ENCODE measurements at regions not wholly inside any gene's neighbourhood (a gene's known extent, or its start where the extent isn't known, plus 50 kb on each side); places are given as distances from the start of the nearest gene placed in this dataset.
"Not testable (repeated sequence)": the region's sequence is repeated elsewhere in the genome, so short reads cannot be mapped to it uniquely, and the experiment has no call there.

DNA sequence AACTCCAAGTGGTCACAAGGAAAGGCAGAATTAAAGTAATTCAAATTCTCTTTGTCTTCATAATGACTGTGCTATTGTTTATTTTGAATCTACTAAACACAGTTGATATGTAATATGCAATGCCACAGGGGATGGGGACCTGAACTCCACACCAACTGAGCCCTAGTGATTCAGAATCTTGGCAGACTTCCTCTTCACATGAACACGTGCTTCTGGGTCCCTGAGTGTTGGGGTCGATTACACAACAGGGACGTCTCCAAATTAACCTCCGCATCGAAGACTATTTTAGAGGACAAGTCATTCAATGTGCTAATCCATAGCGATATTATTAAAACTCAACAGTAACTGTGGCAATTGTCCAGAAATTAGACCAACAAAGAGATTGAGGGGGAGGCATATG, 95.3 kb upstream of the CARD11 start:
- no peak for DNase-seq

- DNase-seq = no peak
Measured at GRCh38 chr7:3140834-3141233, 97.2 kb upstream of the CARD11 start.

GRCh38 chr7:3141326-3141725, 97.7 kb upstream of the CARD11 start:
- no peak for DNase-seq

DNA sequence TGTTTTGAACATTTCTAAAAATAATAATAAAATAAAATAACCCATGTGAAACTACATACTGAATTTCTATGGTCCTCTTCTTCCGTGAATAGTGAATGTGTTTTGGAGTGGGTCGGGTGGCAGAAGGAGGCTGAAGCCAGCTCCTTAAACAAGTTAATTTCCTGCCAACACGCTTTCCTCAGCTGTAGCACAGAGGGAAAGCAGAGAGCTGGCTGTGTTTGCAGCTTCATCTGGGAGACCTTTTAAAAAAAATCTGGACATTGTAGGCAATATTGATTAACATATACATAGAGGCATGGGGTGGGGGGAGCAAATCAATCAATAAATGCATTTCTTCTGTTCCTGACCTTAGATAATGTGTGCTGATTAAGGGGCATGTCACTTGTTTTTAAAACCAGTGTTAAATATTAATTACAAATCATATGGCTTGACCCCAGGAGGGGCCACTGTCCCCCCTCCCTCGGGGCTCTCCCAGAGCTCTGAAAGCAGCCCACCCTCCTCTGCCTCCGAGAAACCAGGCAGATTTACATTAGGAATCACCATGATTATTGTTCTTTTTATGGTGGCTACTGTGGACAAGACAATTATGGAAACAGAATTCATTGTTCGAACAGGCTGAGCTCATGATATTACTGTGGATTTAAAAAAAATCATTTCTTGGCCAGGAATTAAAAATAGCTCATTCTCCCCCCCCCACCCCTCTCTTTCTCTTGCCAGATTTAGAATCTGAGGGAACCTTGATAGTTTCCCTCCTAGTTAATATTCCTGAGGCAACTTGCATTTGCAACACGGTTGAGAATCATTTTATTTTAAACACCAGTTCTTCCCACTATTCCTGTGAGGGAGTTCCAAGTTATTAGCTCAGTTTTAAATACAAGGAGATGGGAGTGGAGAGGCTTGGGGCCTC, 100.5 kb upstream of the CARD11 start:
- no peak for DNase-seq

DNA sequence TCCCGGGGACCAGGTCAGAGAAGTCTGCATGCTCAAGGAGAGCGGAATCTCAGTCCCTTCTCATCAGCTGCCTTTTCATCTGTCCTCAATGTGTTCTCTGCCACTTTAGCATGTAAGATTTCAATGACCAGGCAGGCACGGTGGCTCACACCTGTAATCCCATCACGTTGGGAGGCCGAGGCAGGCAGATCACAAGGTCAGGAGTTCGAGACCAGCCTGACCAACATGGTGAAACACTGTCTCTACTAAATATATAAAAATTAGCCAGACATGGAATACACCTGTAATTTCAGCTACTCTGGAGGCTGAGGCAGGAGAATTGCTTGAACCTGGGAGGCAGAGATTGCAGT, 101.1 kb upstream of the CARD11 start:
- not testable (repeated sequence) for DNase-seq

GRCh38 chr7:3146571-3147226, 103.0 kb upstream of the CARD11 start:
- peak; percentile 81 for DNase-seq

GRCh38 chr7:3148471-3148870, 104.8 kb upstream of the CARD11 start:
- not testable (repeated sequence) for DNase-seq

- no peak for DNase-seq
Measured at GRCh38 chr7:3149231-3149995, 105.7 kb upstream of the CARD11 start.

- DNase-seq = no peak
Measured at GRCh38 chr7:3150027-3150426, 106.4 kb upstream of the CARD11 start.

DNA sequence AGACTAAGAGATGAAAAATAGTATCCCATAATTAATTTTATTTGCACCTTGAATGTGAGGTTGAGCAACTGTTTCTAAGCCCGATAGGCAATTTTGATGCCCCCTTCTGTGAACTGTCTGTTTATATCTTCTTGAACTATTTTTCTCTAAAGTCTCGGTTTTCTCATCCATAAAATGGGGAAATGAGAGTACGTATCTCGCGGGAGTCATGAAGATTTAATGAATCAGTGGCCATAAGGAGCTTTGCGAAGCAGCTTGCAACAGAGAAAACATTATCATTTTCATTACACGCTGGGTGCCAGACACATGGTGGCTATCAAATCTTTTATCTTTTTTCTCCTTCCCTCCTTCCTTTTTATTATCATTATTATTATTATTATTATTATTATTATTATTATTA, 108.1 kb upstream of the CARD11 start:
- no peak for DNase-seq

DNA sequence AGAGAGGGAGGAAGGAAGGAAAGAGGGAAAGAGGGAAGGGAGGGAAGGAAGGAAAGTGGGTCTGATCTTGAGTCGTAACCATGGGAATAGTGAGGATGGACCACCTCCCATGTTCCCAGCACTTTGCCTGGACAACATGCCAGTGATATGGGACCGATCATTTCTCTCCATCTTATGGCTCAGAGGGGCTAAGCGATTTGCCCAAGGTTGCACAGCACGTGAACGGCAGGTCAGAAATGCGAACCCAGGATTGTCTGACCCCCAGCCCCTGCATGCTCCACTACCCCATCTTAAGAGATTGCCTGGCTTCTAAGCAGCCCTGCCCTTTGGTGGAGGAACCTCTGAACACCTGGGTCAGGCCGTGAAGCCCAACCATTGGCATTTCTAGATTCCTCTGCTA, 109.0 kb upstream of the CARD11 start:
- DNase-seq = no peak

- no peak for DNase-seq
Measured at GRCh38 chr7:3153118-3153517, 109.5 kb upstream of the CARD11 start.

DNA sequence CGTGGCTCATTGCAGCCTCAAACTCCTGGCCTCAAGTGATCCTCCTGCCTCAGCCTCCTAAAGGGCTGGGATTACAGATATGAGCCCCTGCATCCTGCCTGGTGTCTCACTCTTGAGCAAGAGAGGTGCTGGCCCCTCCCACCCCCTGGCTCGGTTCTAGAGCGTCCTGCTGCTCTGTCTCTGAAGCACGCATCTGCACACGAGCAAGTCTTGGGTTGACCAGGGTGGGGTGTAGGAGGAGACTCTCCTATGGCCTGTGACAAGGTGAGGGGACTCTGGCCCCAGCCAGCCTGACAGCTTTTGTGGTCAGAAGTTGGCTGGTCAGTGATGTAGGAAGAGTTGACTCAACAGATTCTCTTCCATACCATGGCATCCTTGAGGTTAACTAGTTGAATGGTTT, 110.7 kb upstream of the CARD11 start:
- no peak for DNase-seq

GRCh38 chr7:3154881-3155494, 111.3 kb upstream of the CARD11 start:
- DNase-seq = no peak

DNA sequence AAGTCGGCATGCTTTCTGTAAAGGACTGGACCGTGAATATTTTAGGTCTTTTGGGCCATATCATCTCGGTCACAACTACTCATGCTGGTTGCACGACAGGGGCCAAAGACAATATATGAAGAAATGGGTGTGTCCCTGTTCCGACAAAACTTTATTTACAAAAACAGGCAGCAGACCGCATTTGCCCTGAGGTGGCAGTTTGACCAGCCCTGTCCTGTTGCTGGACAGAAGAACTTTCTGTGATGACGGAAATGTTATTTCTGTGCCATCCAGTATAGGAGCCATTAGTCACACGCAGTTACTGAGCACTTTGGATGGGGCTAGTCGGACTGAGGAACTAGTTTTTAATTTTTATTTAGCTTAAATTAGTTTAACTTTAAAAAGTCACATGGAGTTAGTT, 112.8 kb upstream of the CARD11 start:
- DNase-seq = no peak

GRCh38 chr7:3157566-3158287, 114.1 kb upstream of the CARD11 start:
- DNase-seq = peak; percentile 69

GRCh38 chr7:3158341-3158760, 114.7 kb upstream of the CARD11 start:
- DNase-seq = no peak

GRCh38 chr7:3159039-3159438, 115.4 kb upstream of the CARD11 start:
- peak; percentile 35 for DNase-seq

DNA sequence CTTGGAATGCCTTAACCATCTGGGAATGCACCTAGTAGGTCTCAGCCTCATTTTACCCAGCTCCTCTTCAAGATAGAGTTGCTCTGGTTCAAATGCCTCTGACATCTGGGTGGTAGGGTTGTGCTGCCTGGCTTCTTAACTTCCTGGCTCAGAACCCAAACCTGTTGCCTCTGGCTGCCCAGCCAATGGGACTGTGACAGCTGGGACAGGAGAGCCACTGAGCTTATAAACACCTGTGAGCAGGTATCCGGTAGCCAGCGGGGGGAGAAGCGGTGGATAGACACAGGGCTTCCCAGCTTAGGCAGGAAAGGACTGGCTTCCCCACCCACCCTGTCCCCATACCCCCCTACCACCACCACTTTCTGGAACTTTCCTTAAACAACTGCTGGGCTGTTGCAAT, 115.8 kb upstream of the CARD11 start:
- no peak for DNase-seq

- DNase-seq = not testable (repeated sequence)
Measured at GRCh38 chr7:3159926-3160325, 116.3 kb upstream of the CARD11 start.

- no peak for DNase-seq
Measured at GRCh38 chr7:3162289-3162688, 118.6 kb upstream of the CARD11 start.

DNA sequence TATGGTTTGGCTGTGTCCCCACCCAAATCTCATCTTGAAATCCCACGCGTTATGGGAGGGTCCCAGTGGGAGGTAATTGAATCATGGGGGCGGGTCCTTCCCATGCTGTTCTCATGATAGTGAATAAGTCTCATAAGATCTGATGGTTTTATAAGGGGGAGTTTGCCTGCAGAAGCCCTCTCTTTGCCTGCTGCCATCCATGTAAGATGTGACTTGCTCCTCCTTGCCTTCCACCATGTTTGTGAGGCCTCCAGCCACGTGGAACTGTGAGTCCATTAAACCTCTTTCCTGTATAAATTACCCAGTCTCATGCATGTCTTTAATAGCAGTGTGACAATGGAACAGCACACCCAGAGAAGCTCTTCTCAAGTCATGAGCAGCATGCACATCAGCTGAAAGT, 119.1 kb upstream of the CARD11 start:
- DNase-seq = not testable (repeated sequence)

- peak; percentile 43 for DNase-seq
Measured at GRCh38 chr7:3164380-3164792, 120.7 kb upstream of the CARD11 start.

All from NCI-H226 (cell line).